CD8-positive, alpha-beta memory T cell (primary cell): ENCODE measurements at regions not wholly inside any gene's neighbourhood (a gene's known extent, or its start where the extent isn't known, plus 50 kb on each side); places are given as distances from the start of the nearest gene placed in this dataset.

ENCODE experiments used
- CTCF ChIA-PET: fragments of 350-600 bp; sonication (Branson Sonifier 250); formaldehyde crosslinking; loops from one replicate; lab custom pipeline; 2021; ENCODE audit warnings: antibody characterized with exemption; lab: Charles Lee
- POLR2A ChIA-PET: fragments of 350-600 bp; sonication (Branson Sonifier 250); formaldehyde crosslinking; loops from one replicate; lab custom pipeline; 2021; ENCODE audit warnings: antibody characterized with exemption; lab: Charles Lee
- DNase-seq, 5 donors: peaks; one replicate each; pipeline versions ENCODE4 v3.0.0 to v3.0.0-alpha.2; 2020 to 2022; ENCODE audit warnings: mixed read lengths in 1 of 5
- H3K27ac ChIP-seq: one replicate; pipeline ENCODE4 v1.7.0; 2013; ENCODE audit warnings: low read depth, mild to moderate bottlenecking, low read length, moderate library complexity
- H3K27me3 ChIP-seq: 2 replicates; pipeline ENCODE4 v1.7.0; 2013; ENCODE audit warnings: low read length, mild to moderate bottlenecking; ENCODE audit not compliant: insufficient read depth, poor library complexity, severe bottlenecking
- H3K36me3 ChIP-seq: 2 replicates; pipeline ENCODE4 v1.7.0; 2013; ENCODE audit warnings: mild to moderate bottlenecking, low read length, moderate library complexity; ENCODE audit not compliant: insufficient read depth
- H3K4me1 ChIP-seq: 2 replicates; pipeline ENCODE4 v1.7.0; 2013; ENCODE audit warnings: mild to moderate bottlenecking, low read length, moderate library complexity; ENCODE audit not compliant: insufficient read depth
- H3K4me3 ChIP-seq: 2 replicates; pipeline ENCODE4 v1.7.0; 2013; ENCODE audit warnings: mild to moderate bottlenecking, low read length
- H3K9me3 ChIP-seq: 2 replicates; pipeline ENCODE4 v1.7.0; 2013; ENCODE audit warnings: mild to moderate bottlenecking, low read length
- H3K27ac Mint-ChIP-seq, 8 donors: one replicate each; pipeline ENCODE4 v1.8.0; 2020 to 2021; ENCODE audit warnings: mixed read lengths in 8 of 8, mild to moderate bottlenecking in 6 of 8, inconsistent platforms in 3 of 8, moderate library complexity in 3 of 8
- H3K27me3 Mint-ChIP-seq, 2 donors: one replicate each; pipeline ENCODE4 v1.8.0; 2020 to 2021; ENCODE audit warnings: mixed read lengths in 2 of 2, mild to moderate bottlenecking in 1 of 2, moderate library complexity in 1 of 2
- H3K36me3 Mint-ChIP-seq, 3 donors: one replicate each; pipeline ENCODE4 v1.8.0; 2020 to 2021; ENCODE audit warnings: mixed read lengths in 3 of 3, inconsistent platforms in 1 of 3, mild to moderate bottlenecking in 1 of 3
- H3K4me1 Mint-ChIP-seq, 3 donors: one replicate each; pipeline ENCODE4 v1.8.0; 2020 to 2021; ENCODE audit warnings: mixed read lengths in 3 of 3, inconsistent platforms in 1 of 3, mild to moderate bottlenecking in 1 of 3
- H3K4me3 Mint-ChIP-seq, 7 donors: one replicate each; pipeline ENCODE4 v1.8.0; 2020 to 2021; ENCODE audit warnings: mixed read lengths in 7 of 7, mild to moderate bottlenecking in 6 of 7, moderate library complexity in 4 of 7, inconsistent platforms in 2 of 7
- H3K9me3 Mint-ChIP-seq, 5 donors: one replicate each; pipeline ENCODE4 v1.8.0; 2020 to 2022; ENCODE audit warnings: mixed read lengths in 5 of 5, mild to moderate bottlenecking in 3 of 5, moderate library complexity in 2 of 5, inconsistent platforms in 1 of 5

- H3K27ac Mint-ChIP-seq, result no peak overlapping the region
- H3K4me1 ChIP-seq, result no peaks in the 10 kb centered on the region
- H3K27ac ChIP-seq, result no peak overlapping the region
- no peaks in the 10 kb centered on the region for H3K9me3 ChIP-seq
- no peak overlapping the region for H3K4me3 ChIP-seq
- H3K4me3 Mint-ChIP-seq, result no peak overlapping the region
- peaks cover 0 to 9% (median 6%) of the 10 kb centered on the region in 5 donors for H3K9me3 Mint-ChIP-seq
- H3K27me3 Mint-ChIP-seq, result peaks cover 29 to 60% of the 10 kb centered on the region in 2 donors
- peaks cover 0 to 12% (median 5%) of the 10 kb centered on the region in 3 donors for H3K4me1 Mint-ChIP-seq
- H3K36me3 Mint-ChIP-seq, result no peaks in the 10 kb centered on the region
- peaks cover 8% of the 10 kb centered on the region for H3K27me3 ChIP-seq
- ChIA-PET POLR2A (no interaction called here), CTCF (no interaction called here)
- no peak for DNase-seq
- no peaks in the 10 kb centered on the region for H3K36me3 ChIP-seq
Measured at GRCh38 chr1:241424480-241424971, 67.5 kb upstream of the RGS7 start.

- Mint-ChIP-seq H3K4me1 (peaks cover 0 to 12% (median 5%) of the 10 kb centered on the region in 3 donors), H3K4me3 (peak overlapping the region in 5 of 7 donors; percentile 42 to 71 (median 54)), H3K27me3 (peaks cover 31 to 57% of the 10 kb centered on the region in 2 donors), H3K27ac (no peak overlapping the region), H3K36me3 (no peaks in the 10 kb centered on the region), H3K9me3 (peaks cover 0 to 12% (median 6%) of the 10 kb centered on the region in 5 donors)
- no peaks in the 10 kb centered on the region for H3K36me3 ChIP-seq
- no peaks in the 10 kb centered on the region for H3K9me3 ChIP-seq
- ChIA-PET CTCF (no interaction called here), POLR2A (no interaction called here)
- DNase-seq, result no peak
- H3K4me1 ChIP-seq, result no peaks in the 10 kb centered on the region
- peaks cover 8% of the 10 kb centered on the region for H3K27me3 ChIP-seq
- no peak overlapping the region for H3K27ac ChIP-seq
- H3K4me3 ChIP-seq, result no peak overlapping the region
Measured at GRCh38 chr1:241423541-241424479, 66.8 kb upstream of the RGS7 start.

DNA sequence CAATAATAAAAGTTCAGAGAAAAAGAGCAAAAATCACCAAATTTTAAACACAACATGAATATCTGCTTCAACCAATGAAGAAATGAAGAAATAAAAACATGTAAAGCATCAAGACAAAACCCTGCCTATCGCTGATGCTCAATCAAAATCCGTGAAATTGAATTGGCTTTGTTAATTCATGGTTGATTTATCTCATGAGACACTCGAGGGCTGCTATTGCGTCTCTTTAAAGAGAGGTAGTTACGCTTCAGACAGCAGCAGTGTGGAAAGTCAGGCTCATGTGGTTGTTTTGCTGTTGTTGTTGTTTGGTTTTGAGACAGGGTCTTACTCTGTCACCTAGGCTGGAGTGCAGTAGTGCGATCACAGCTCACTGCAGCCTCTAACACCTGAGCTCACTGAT is 65.5 kb upstream of the RGS7 start:
- Mint-ChIP-seq H3K27ac (no peak overlapping the region), H3K27me3 (peaks cover 31 to 48% of the 10 kb centered on the region in 2 donors), H3K4me3 (no peak overlapping the region), H3K9me3 (peaks cover 0 to 16% (median 9%) of the 10 kb centered on the region in 5 donors), H3K36me3 (no peaks in the 10 kb centered on the region), H3K4me1 (peaks cover 0 to 12% (median 5%) of the 10 kb centered on the region in 3 donors)
- H3K27ac ChIP-seq, result no peak overlapping the region
- H3K9me3 ChIP-seq, result no peaks in the 10 kb centered on the region
- CTCF ChIA-PET, result no interaction called here
- no peaks in the 10 kb centered on the region for H3K4me1 ChIP-seq
- DNase-seq, result no peak
- POLR2A ChIA-PET, result no interaction called here
- H3K4me3 ChIP-seq, result no peak overlapping the region
- H3K36me3 ChIP-seq, result no peaks in the 10 kb centered on the region
- H3K27me3 ChIP-seq, result peaks cover 8% of the 10 kb centered on the region

- Mint-ChIP-seq H3K27ac (no peak overlapping the region), H3K36me3 (no peaks in the 10 kb centered on the region), H3K27me3 (peaks cover 17 to 30% of the 10 kb centered on the region in 2 donors), H3K4me3 (no peak overlapping the region), H3K9me3 (peaks cover 0 to 13% (median 4%) of the 10 kb centered on the region in 5 donors), H3K4me1 (peaks cover 0 to 9% (median 3%) of the 10 kb centered on the region in 3 donors)
- no peaks in the 10 kb centered on the region for H3K9me3 ChIP-seq
- H3K27ac ChIP-seq, result no peak overlapping the region
- no peak for DNase-seq
- peaks cover 8% of the 10 kb centered on the region for H3K27me3 ChIP-seq
- H3K4me1 ChIP-seq, result no peaks in the 10 kb centered on the region
- no peak overlapping the region for H3K4me3 ChIP-seq
- H3K36me3 ChIP-seq, result no peaks in the 10 kb centered on the region
- ChIA-PET CTCF (no interaction called here), POLR2A (no interaction called here)
Measured at GRCh38 chr1:241419986-241420385, 63.0 kb upstream of the RGS7 start.

DNA sequence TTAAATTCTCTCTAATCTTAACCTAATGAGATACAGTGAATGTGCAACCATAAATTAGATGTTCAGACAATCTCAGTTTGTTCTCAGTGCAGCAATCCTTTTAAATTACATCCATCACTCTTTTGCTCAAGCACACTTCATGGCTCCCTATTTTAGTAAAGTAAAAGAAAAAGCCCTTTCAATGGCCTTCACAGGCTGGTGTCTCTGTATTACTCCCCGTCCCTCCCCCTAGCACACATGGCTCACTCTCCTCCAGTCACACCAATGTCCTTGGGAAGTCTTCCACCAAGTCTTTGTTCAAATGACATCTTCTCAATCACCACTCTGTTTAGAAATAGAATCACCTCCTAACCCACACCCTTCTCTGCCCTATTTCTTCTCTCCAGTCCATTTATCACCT is 60.3 kb upstream of the RGS7 start:
- Histone ChIP-seq H3K9me3 (no peaks in the 10 kb centered on the region), H3K36me3 (no peaks in the 10 kb centered on the region), H3K4me3 (no peak overlapping the region), H3K27me3 (no peaks in the 10 kb centered on the region), H3K4me1 (no peaks in the 10 kb centered on the region), H3K27ac (no peak overlapping the region)
- Mint-ChIP-seq H3K4me1 (no peaks in the 10 kb centered on the region), H3K27ac (no peak overlapping the region), H3K36me3 (no peaks in the 10 kb centered on the region), H3K9me3 (peaks cover 0 to 11% (median 3%) of the 10 kb centered on the region in 5 donors), H3K27me3 (peaks cover 7 to 18% of the 10 kb centered on the region in 2 donors), H3K4me3 (no peak overlapping the region)
- ChIA-PET POLR2A (no interaction called here), CTCF (no interaction called here)
- no peak for DNase-seq

DNA sequence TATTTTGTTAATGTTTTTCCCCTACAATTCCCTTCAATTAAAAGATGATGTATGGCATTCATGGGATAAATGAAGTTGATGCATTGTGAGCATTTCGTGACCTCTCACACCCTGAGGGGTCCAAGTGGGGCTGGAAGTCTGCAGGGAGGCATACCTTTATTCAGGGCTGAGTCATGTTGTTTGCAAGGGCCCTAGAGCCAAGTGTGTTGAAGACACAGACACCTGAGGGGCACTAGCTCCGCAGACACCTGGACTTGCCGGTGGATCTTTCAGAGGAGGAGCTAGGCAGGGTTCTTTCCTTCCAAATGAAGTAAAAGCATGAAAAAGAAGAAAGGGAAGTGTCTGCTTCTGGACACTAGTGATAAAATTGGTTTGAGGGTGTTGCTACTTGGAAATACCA is 57.0 kb upstream of the RGS7 start:
- POLR2A ChIA-PET, result no interaction called here
- Histone ChIP-seq H3K27me3 (no peaks in the 10 kb centered on the region), H3K4me3 (no peak overlapping the region), H3K27ac (no peak overlapping the region), H3K4me1 (no peaks in the 10 kb centered on the region), H3K9me3 (no peaks in the 10 kb centered on the region), H3K36me3 (no peaks in the 10 kb centered on the region)
- Mint-ChIP-seq H3K4me1 (no peaks in the 10 kb centered on the region), H3K9me3 (peaks cover 0 to 6% (median 0%) of the 10 kb centered on the region in 5 donors), H3K27me3 (peaks cover 5 to 8% of the 10 kb centered on the region in 2 donors), H3K36me3 (peaks cover 0 to 4% (median 0%) of the 10 kb centered on the region in 3 donors), H3K4me3 (no peak overlapping the region), H3K27ac (no peak overlapping the region)
- CTCF ChIA-PET, result no interaction called here
- no peak for DNase-seq

- Histone ChIP-seq H3K27me3 (no peaks in the 10 kb centered on the region), H3K36me3 (no peaks in the 10 kb centered on the region), H3K9me3 (no peaks in the 10 kb centered on the region), H3K27ac (no peak overlapping the region), H3K4me1 (no peaks in the 10 kb centered on the region), H3K4me3 (no peak overlapping the region)
- ChIA-PET CTCF (no interaction called here), POLR2A (no interaction called here)
- H3K9me3 Mint-ChIP-seq, result peaks cover 0 to 6% (median 0%) of the 10 kb centered on the region in 5 donors
- peaks cover 0 to 4% (median 0%) of the 10 kb centered on the region in 3 donors for H3K36me3 Mint-ChIP-seq
- no peak for DNase-seq
- H3K27me3 Mint-ChIP-seq, result peaks cover 4 to 8% of the 10 kb centered on the region in 2 donors
- no peak overlapping the region for H3K27ac Mint-ChIP-seq
- H3K4me1 Mint-ChIP-seq, result no peaks in the 10 kb centered on the region
- H3K4me3 Mint-ChIP-seq, result no peak overlapping the region
Measured at GRCh38 chr1:241413386-241413785, 56.4 kb upstream of the RGS7 start.

GRCh38 chr1:241412646-241413045 is 55.6 kb upstream of the RGS7 start:
- Histone ChIP-seq H3K36me3 (no peaks in the 10 kb centered on the region), H3K27ac (no peak overlapping the region), H3K4me3 (no peak overlapping the region), H3K4me1 (no peaks in the 10 kb centered on the region), H3K9me3 (no peaks in the 10 kb centered on the region), H3K27me3 (no peaks in the 10 kb centered on the region)
- Mint-ChIP-seq H3K27me3 (peaks cover 4 to 8% of the 10 kb centered on the region in 2 donors), H3K4me3 (no peak overlapping the region), H3K9me3 (peaks cover 0 to 3% (median 0%) of the 10 kb centered on the region in 5 donors), H3K4me1 (no peaks in the 10 kb centered on the region), H3K36me3 (peaks cover 0 to 4% (median 0%) of the 10 kb centered on the region in 3 donors), H3K27ac (no peak overlapping the region)
- ChIA-PET CTCF (interaction anchor here (1.4 kb wide), 1 partner anchor 11 kb away, joined by 3 read pairs; no protein-coding TSS in a partner anchor), POLR2A (no interaction called here)
- no peak for DNase-seq
